ENCODE measurements at regions not wholly inside any gene's neighbourhood (a gene's known extent, or its start where the extent isn't known, plus 50 kb on each side); places are given as distances from the start of the nearest gene placed in this dataset.

GRCh38 chr4:67131224-67131623 is 414.1 kb downstream of the CENPC start (continued):
- TF ChIP-seq YEATS2 (CRISPR knock-in tag; IDR thresholded peaks at IDR 0.05; ENCODE audit: borderline replicate concordance) (no peak), PAF1 (CRISPR knock-in tag; IDR thresholded peaks at IDR 0.05) (no peak), ZSCAN12 (CRISPR knock-in tag; IDR thresholded peaks at IDR 0.05) (no peak), SP5 (CRISPR knock-in tag; IDR thresholded peaks at IDR 0.05; ENCODE audit: borderline replicate concordance, low read depth) (no peak), HOMEZ (CRISPR knock-in tag; IDR thresholded peaks at IDR 0.05; ENCODE audit: low read depth) (no peak), ZNF772 (CRISPR knock-in tag; IDR thresholded peaks at IDR 0.05) (no peak), ZSCAN22 (CRISPR knock-in tag; IDR thresholded peaks at IDR 0.05) (no peak)

DNA sequence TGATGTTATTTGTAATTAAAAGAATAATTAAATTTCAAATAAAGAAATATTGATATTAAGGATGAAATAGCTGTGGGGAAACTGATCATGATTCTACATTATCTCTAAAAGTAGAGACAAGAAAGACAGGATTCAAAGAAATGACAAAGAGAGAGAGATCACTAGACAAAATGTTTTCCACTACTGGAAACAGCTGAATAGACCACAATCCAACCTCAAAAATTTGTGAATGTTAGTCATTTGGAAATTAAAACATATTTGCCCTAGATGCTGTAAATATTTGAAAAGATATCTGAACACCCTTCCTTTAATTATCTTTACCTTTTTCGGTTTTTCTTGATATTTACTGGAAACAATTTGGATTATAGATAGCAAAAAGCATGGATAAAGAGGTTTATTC is 414.9 kb downstream of the CENPC start:
- ATAC-seq = no peak

More for the DNA sequence above, 414.9 kb downstream of the CENPC start:
- intact Hi-C loops (cut with micrococcal nuclease; ENCODE audit: unreplicated experiment) (no loop called here), in situ Hi-C loops (cut with HindIII; ENCODE audit: extremely low pct_ligation_motif_present, low pct_unique_long_range_greater_than_20kb) (no loop called here)
- H3K36me3 ChIP-seq (replicated peaks in 1 of 2; ENCODE audit: control insufficient read depth in 1 of 2, insufficient read depth in 2 of 2, low read length in 2 of 2) = no peaks in the 10 kb centered on the region
- TF ChIP-seq HNF4G (IDR thresholded peaks at IDR 0.05; ENCODE audit: borderline replicate concordance, low read depth, low read length) = no peak
- TF ChIP-seq HNF4G (CRISPR knock-in tag; IDR thresholded peaks at IDR 0.05; ENCODE audit: borderline replicate concordance, low read depth) = no peak
- no peak for TF ChIP-seq SMAD9 (CRISPR knock-in tag; IDR thresholded peaks at IDR 0.05)
- no peak for TF ChIP-seq ZNF446 (CRISPR knock-in tag; IDR thresholded peaks at IDR 0.05)
- TF ChIP-seq YEATS4 (CRISPR knock-in tag; IDR thresholded peaks at IDR 0.05; ENCODE audit: borderline replicate concordance) = no peak
- TF ChIP-seq ZNF766 (CRISPR knock-in tag; IDR thresholded peaks at IDR 0.05; ENCODE audit: borderline replicate concordance) = no peak
- TF ChIP-seq ZNF552 (CRISPR knock-in tag; IDR thresholded peaks at IDR 0.05; ENCODE audit: borderline replicate concordance) = no peak
- no TSS peak for BruUV-seq (replicated peaks)
- DNase-seq (ENCODE audit: low spot score) = no peak
- no peak overlapping the region for H3K4me2 ChIP-seq (ENCODE audit: low read depth, low read length)
- H3K79me2 ChIP-seq (ENCODE audit: insufficient read depth, low read length) = no peaks in the 10 kb centered on the region
- ChIA-PET CTCF (ENCODE audit: low intra/inter-chr PET ratio, low total read pairs) (no interaction called here), POLR2A (no interaction called here)
- no peak overlapping the region for H3K9ac ChIP-seq (ENCODE audit: insufficient read depth, low read depth, low read length)
- H3K27me3 ChIP-seq (ENCODE audit: control insufficient read depth in 1 of 2, insufficient read depth in 2 of 2, low read length in 2 of 2) = no peaks in the 10 kb centered on the region
- no peaks in the 10 kb centered on the region for H3K4me1 ChIP-seq (ENCODE audit: insufficient read depth, low read length)
- H2AFZ ChIP-seq (ENCODE audit: low read length) = no peak overlapping the region
- H3K27ac ChIP-seq (ENCODE audit: extremely low read length, insufficient read depth, low read length) = no peak overlapping the region
- H3K9me3 ChIP-seq (ENCODE audit: low read length) = no peaks in the 10 kb centered on the region
- no peaks in the 10 kb centered on the region for H4K20me1 ChIP-seq (ENCODE audit: insufficient read depth, low read length)
- no peak overlapping the region for H3K4me3 ChIP-seq (replicated peaks in 1 of 3; ENCODE audit: insufficient read depth in 1 of 3, low read depth in 2 of 3, low read length in 3 of 3)
- WGBS (ENCODE audit: low lambda C conversion rate) = 2% methylated on average over 1 of the region's 1 CpG
- FAIRE-seq = no peak

All from HepG2 (cell line).